SK-N-DZ (cell line): ENCODE measurements at regions not wholly inside any gene's neighbourhood (a gene's known extent, or its start where the extent isn't known, plus 50 kb on each side); places are given as distances from the start of the nearest gene placed in this dataset.

Experiments
- DNase-seq: peaks from one replicate; pipeline ENCODE4 v3.0.0-alpha.2; 2015; ENCODE audit warnings: low spot score

DNA sequence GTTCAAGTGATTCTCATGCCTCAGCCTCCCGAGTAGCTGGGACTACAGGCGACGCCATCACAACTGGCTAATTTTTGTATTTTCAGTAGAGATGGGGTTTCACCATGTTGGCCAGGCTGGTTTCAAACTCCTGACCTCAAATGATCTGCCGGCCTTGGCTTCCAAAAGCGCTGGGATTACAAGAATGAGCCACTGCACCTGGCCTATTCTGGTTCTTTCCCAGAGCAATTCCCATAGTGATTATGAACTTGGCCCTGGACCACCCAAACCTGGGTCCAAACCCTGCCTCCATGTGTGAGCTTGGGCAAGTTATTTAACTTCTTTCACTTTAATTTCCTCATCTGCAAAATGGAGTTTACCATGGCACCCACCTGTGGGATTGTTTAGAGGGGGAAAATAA lies 61.5 kb upstream of the HEPHL1 start:
- DNase-seq, result no peak

DNA sequence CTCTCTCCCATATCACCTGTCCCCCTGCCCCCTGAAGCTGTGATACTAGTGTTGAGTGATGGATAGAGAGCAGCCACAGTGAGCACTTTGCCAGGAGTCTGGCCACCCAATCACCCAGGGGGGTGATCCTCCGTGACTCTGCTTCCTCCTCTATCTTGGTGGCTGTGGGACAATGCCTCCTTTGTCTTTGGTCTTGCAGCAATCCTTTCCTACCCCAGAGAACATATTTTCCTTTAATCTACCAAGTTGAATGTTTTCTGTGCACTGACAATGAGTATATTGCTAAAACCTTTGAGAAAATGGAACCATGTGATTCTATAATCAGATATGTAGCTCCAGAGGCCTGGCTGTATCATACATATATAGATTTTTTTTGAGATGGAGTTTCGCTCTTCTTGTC lies 58.1 kb upstream of the HEPHL1 start:
- DNase-seq, result no peak

DNA sequence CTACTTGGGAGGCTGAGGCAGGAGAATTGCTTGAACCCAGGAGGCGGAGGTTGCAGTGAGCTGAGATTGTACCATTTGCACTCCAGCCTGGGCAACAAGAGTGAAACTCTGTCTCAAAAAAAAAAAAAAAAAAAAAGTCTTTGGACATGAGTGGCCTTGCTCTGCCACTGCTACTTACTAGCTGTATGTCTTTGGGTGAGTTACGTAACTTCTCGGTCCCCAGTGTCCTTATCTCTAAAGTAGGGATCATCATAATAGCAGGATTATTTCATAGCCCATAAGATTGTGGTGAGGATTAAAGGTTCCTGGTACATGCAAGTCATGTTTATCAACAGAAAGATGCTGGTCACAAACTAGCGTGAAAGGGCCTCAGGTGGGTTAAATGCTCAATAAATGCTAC lies 53.9 kb upstream of the HEPHL1 start:
- no peak for DNase-seq

DNA sequence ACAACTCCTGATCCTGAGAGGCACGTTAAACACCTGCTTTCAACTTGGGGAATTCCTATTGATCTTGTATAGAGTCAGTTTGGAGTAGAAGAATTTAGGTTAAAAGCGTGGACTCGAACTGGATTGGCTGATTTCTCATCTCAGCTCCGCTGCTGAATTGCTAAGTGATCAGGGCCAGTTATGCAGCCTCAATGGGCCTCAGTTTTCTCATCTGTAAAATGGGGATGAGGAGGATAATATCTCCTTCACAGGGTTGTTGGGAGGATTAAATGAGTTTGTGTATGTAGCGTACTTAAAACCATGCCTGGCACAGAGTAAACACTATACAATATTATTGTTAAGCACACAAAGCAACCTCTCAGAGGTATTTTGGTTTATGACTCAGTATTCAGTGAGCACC lies 53.2 kb upstream of the HEPHL1 start:
- no peak for DNase-seq

DNA sequence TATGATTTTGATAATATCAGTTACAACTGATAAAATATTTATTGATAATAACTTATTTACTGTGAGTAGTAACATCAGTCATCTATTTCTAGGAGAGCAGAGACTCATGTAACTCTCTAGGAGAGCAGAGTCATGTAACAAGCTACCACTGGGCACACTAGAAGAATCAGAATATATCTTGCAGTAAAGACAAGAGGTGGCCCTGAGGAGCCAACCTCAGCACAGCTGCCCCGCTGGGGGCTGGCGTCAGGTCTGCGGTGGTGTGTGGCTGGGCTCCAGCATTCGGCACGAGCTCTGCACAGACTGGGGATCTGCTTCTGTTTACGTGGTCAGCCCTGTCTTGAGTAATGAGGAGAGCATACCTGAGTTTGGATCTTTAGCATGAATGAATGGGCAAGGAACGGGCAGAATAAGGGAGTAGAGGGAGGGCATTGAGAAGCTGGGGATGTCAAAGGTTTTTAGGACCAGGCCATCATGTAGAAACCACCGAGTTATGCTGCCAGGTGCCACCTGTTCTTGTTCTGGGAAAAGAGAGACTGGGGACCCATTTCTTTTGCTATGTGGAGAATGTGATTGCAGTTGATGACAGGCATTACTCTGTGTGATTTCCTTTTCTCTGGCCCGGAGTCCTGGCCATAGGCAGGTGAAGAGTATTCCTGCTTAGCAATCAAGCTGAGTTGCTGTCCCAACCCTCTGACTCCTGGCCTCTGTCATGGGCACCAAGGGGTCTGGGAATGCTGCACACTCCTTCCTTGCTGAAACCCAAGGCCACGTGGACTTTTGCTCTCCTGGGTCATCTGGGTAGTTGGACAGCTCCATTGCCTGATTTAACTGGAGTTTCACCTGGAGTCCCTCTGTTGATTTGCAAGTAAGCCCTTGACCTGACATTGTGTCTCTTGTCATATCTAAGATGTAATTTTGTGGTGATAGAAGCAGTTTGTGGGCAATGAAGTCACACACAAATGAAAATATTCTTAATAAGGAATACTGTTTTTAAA lies 50.9 kb upstream of the HEPHL1 start:
- no peak for DNase-seq
